ENCODE measurements at regions not wholly inside any gene's neighbourhood (a gene's known extent, or its start where the extent isn't known, plus 50 kb on each side); places are given as distances from the start of the nearest gene placed in this dataset.

DNA sequence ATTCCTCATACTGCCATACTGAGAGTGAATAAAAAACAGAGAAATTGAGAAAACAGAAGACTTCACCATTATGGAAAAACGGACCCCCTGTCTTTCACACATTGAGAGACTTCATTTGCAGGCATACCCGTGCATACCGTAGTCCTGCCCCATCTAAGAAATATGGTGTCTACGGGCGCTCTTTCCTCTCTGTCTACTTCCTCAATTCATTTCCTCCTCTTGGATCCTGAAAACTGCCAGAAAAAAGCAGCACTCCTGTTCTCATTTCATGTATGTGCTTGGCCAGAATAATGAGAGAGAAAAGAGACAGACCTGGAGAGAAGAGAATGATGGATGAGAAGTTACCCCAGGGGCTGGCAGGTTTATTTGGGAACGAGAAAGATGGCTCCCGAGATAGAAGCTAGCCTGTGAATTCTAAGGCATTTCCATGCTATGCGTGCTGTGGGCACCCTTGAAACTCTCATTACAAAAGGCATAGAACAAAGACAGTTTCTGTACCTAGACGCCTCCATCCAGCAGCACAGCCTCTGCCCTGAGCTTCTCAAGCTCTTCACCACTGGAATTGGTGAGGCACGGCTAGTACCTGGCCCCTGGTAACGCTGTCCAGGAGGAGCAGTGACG is 62.5 kb upstream of the EPHB3 start:
- TF ChIP-seq, protein P1, sequence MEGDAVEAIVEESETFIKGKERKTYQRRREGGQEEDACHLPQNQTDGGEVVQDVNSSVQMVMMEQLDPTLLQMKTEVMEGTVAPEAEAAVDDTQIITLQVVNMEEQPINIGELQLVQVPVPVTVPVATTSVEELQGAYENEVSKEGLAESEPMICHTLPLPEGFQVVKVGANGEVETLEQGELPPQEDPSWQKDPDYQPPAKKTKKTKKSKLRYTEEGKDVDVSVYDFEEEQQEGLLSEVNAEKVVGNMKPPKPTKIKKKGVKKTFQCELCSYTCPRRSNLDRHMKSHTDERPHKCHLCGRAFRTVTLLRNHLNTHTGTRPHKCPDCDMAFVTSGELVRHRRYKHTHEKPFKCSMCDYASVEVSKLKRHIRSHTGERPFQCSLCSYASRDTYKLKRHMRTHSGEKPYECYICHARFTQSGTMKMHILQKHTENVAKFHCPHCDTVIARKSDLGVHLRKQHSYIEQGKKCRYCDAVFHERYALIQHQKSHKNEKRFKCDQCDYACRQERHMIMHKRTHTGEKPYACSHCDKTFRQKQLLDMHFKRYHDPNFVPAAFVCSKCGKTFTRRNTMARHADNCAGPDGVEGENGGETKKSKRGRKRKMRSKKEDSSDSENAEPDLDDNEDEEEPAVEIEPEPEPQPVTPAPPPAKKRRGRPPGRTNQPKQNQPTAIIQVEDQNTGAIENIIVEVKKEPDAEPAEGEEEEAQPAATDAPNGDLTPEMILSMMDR (IDR thresholded peaks at IDR 0.05) = no peak
- no peak for TF ChIP-seq POLR2A (IDR thresholded peaks at IDR 0.05)
